Transverse colon (tissue), 4 donors: ENCODE measurements at regions not wholly inside any gene's neighbourhood (a gene's known extent, or its start where the extent isn't known, plus 50 kb on each side); places are given as distances from the start of the nearest gene placed in this dataset.

ENCODE experiments used
- DNase-seq: peaks from one replicate; pipeline ENCODE4 v3.0.0-alpha.2; 2019
- H3K27ac ChIP-seq, 4 donors: fragments of 200-600 bp; sonication (generic); 2 replicates each; pipeline ENCODE4 v1.5.1; 2016 to 2018; ENCODE audit warnings: inconsistent platforms in 4 of 4
- H3K27me3 ChIP-seq: fragments of 200-600 bp; sonication (generic); 2 replicates; pipeline ENCODE4 v1.5.1; 2017; ENCODE audit warnings: inconsistent platforms
- H3K36me3 ChIP-seq, 4 donors: fragments of 200-600 bp; sonication (generic); 2 replicates each; pipeline ENCODE4 v1.5.1; 2017 to 2019; ENCODE audit warnings: inconsistent platforms in 4 of 4
- H3K4me1 ChIP-seq, 4 donors: fragments of 200-600 bp; sonication (generic); 2 replicates each; pipeline ENCODE4 v1.5.1; 2017 to 2020; ENCODE audit warnings: inconsistent platforms in 4 of 4
- H3K4me3 ChIP-seq, 4 donors: fragments of 200-600 bp; sonication (generic); 1 replicate in 1 of 4; 2 replicates in 3 of 4; pipeline versions ENCODE4 v1.5.1 to v1.6.1; 2017 to 2019; ENCODE audit warnings: inconsistent platforms in 4 of 4
- H3K9me3 ChIP-seq, 2 donors: fragments of 200-600 bp; sonication (generic); 2 replicates each; pipeline ENCODE4 v1.5.1; 2017 to 2019; ENCODE audit warnings: inconsistent platforms in 2 of 2
- EP300 ChIP-seq: sonication (generic); formaldehyde crosslinking; IDR thresholded peaks from one replicate; pipeline ENCODE4 v1.6.1; 2017; ENCODE audit warnings: antibody characterized with exemption, low read depth
- POLR2A ChIP-seq: fragments of 450-650 bp; IDR thresholded peaks from one replicate; pipeline ENCODE4 v1.6.1; 2016; ENCODE audit warnings: antibody characterized with exemption, mild to moderate bottlenecking, moderate library complexity
- POLR2AphosphoS5 ChIP-seq, 3 donors: sonication (generic); formaldehyde crosslinking; IDR thresholded peaks; one replicate each; pipeline ENCODE4 v1.6.1; 2016; ENCODE audit warnings: antibody characterized with exemption in 3 of 3
- WGBS, 2 donors: methylation state at CpG; one replicate each; pipeline ENCODE4 v1.1.5; 2018; ENCODE audit warnings: low coverage in 1 of 2; 5-methylcytosine and 5-hydroxymethylcytosine counted together
- in situ Hi-C, 4 donors: fragments of 200-750 bp; cut with MboI; loops; one replicate each; pipeline versions ENCODE4 v1.15.0 to v1.15.1; 2017; ENCODE audit warnings: low sequenced_read_pairs in 3 of 4, low pct_ligation_motif_present in 1 of 4, low pct_unique_long_range_greater_than_20kb in 1 of 4
- intact Hi-C: fragments of 100-400 bp; cut with DNase I; formaldehyde crosslinking; loops from one replicate; pipeline ENCODE4 v1.15.1; 2023; ENCODE audit warnings: low total_unique reads
- TF ChIP-seq, protein P1 (sequence below), 5 experiments: fragments of 200-600 bp in 3 of 5; fragments of 450-650 bp in 2 of 5; sonication (generic) in 3 of 5; IDR thresholded peaks; 1 replicate in 2 of 5; 2 replicates in 3 of 5; pipeline ENCODE4 v1.5.1; 2016 to 2017; ENCODE audit warnings: antibody characterized with exemption in 5 of 5, inconsistent platforms in 3 of 5, mild to moderate bottlenecking in 2 of 5, moderate library complexity in 1 of 5

DNA sequence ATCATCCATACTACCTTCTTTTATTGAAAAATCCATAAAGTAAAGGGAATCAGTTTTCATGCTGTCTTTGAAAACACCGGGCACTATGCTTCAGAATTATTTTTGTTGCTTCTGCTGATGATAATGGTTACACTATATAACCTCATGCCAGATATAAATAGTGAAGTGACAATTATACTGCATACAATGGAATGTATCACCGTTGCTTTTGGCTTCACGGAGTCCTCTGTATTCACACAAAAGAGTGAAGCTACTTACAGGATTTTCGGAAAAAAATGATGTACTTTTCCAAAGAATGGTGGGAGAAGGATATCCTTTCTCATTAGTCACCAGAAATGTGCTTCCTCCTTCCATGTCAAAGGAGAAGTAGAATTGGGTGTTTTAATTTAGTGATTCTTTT lies 159.1 kb upstream of the PITX2 start:
- TF ChIP-seq, protein P1, sequence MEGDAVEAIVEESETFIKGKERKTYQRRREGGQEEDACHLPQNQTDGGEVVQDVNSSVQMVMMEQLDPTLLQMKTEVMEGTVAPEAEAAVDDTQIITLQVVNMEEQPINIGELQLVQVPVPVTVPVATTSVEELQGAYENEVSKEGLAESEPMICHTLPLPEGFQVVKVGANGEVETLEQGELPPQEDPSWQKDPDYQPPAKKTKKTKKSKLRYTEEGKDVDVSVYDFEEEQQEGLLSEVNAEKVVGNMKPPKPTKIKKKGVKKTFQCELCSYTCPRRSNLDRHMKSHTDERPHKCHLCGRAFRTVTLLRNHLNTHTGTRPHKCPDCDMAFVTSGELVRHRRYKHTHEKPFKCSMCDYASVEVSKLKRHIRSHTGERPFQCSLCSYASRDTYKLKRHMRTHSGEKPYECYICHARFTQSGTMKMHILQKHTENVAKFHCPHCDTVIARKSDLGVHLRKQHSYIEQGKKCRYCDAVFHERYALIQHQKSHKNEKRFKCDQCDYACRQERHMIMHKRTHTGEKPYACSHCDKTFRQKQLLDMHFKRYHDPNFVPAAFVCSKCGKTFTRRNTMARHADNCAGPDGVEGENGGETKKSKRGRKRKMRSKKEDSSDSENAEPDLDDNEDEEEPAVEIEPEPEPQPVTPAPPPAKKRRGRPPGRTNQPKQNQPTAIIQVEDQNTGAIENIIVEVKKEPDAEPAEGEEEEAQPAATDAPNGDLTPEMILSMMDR (IDR thresholded peaks at IDR 0.05) = no peak
- TF ChIP-seq POLR2AphosphoS5 (IDR thresholded peaks at IDR 0.05) = no peak
- no peak for TF ChIP-seq EP300
- no peak for TF ChIP-seq POLR2A
- DNase-seq = no peak
- in situ Hi-C loops = no loop called here
- intact Hi-C loops = no loop called here
- H3K4me3 ChIP-seq = no peak overlapping the region
- no peak overlapping the region for H3K27ac ChIP-seq
- H3K9me3 ChIP-seq = no peaks in the 10 kb centered on the region
- WGBS, 2 donors = 61 to 75% methylated on average over 4 of the region's 4 CpGs
- no peaks in the 10 kb centered on the region for H3K4me1 ChIP-seq
- H3K27me3 ChIP-seq = no peaks in the 10 kb centered on the region
- H3K36me3 ChIP-seq = no peaks in the 10 kb centered on the region

DNA sequence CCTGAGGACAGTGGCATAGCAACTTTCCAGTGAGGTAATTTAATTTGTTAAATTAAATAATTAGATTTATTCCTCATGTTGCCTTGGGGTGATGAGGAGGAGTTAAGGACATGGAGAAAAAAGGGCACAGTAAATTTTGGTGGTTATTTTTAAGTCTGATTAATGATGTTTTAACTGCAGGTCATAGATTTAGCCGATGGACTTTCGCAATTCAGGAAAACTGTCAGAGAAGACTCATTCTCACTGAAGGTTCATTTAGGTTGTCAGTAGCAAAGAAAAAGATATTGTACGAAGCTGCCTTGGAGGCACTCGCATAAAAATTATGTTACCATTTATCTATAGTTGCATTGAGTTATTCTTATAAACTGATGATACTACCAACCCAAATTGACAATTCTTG lies 164.2 kb upstream of the PITX2 start:
- 95 to 96% methylated on average over 4 of the region's 4 CpGs for WGBS, 2 donors
- Histone ChIP-seq H3K36me3 (no peaks in the 10 kb centered on the region), H3K9me3 (no peaks in the 10 kb centered on the region), H3K4me3 (no peak overlapping the region), H3K27me3 (no peaks in the 10 kb centered on the region), H3K27ac (no peak overlapping the region), H3K4me1 (no peaks in the 10 kb centered on the region)
- in situ Hi-C loops = no loop called here
- no peak for DNase-seq
- no peak for TF ChIP-seq EP300
- no peak for TF ChIP-seq POLR2A
- TF ChIP-seq, protein P1 (IDR thresholded peaks at IDR 0.05) = no peak
- no peak for TF ChIP-seq POLR2AphosphoS5 (IDR thresholded peaks at IDR 0.05)
- intact Hi-C loops = no loop called here

DNA sequence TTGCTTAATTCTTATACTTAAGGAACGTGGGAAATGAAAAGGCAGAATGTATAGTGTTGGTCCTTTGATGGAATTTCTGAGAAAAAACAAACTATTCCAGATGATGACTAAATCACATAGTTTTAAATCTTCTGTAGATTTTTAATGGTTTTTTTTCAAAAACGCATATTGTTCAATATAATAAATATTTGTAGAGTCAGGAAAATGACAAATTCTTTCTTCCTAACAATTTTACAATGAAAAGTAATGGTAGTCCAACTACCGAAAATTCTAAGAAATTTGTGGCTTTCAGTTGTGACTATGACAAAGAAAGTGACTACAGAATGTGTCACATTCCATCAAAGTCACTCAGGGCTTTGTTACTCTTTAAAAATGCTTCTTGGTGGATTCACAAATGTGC lies 164.8 kb upstream of the PITX2 start:
- no peaks in the 10 kb centered on the region for H3K9me3 ChIP-seq
- WGBS, 2 donors = 67 to 71% methylated on average over 3 of the region's 3 CpGs
- H3K4me1 ChIP-seq = no peaks in the 10 kb centered on the region
- TF ChIP-seq POLR2A (no peak), POLR2AphosphoS5 (IDR thresholded peaks at IDR 0.05) (no peak), EP300 (no peak)
- TF ChIP-seq, protein P1 (IDR thresholded peaks at IDR 0.05) = no peak
- in situ Hi-C loops = no loop called here
- H3K27me3 ChIP-seq = no peaks in the 10 kb centered on the region
- no peaks in the 10 kb centered on the region for H3K36me3 ChIP-seq
- DNase-seq = no peak
- H3K27ac ChIP-seq = no peak overlapping the region
- intact Hi-C loops = no loop called here
- H3K4me3 ChIP-seq = no peak overlapping the region

DNA sequence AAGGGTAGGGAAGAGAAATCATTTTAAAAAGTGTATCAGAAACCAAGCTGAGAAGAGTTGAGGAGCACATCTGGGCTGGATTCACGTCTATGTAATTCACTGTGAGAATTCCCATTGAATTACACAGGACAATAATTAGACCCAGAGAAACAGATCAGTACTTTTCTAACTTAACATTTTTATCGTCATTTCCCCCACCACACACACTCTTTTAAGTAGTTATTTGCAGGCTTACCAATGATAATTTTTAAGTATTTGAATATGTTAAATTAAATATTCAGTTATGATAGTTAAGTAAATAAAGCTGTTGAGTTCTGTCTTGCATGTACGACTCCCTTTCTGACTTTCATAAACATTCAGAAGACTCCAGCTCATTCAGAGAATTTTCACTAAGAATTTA lies 165.4 kb upstream of the PITX2 start:
- Histone ChIP-seq H3K27ac (no peak overlapping the region), H3K9me3 (no peaks in the 10 kb centered on the region), H3K36me3 (no peaks in the 10 kb centered on the region), H3K4me1 (no peaks in the 10 kb centered on the region), H3K27me3 (no peaks in the 10 kb centered on the region), H3K4me3 (no peak overlapping the region)
- WGBS, 2 donors = 67 to 85% methylated on average over 3 of the region's 3 CpGs
- intact Hi-C loops = no loop called here
- TF ChIP-seq, protein P1 (IDR thresholded peaks at IDR 0.05) = no peak
- TF ChIP-seq POLR2AphosphoS5 (IDR thresholded peaks at IDR 0.05) (no peak), POLR2A (no peak), EP300 (no peak)
- in situ Hi-C loops = no loop called here
- no peak for DNase-seq
